HG02943 (cell line): ENCODE measurements at regions not wholly inside any gene's neighbourhood (a gene's known extent, or its start where the extent isn't known, plus 50 kb on each side); places are given as distances from the start of the nearest gene placed in this dataset.
"Not testable (repeated sequence)": the region's sequence is repeated elsewhere in the genome, so short reads cannot be mapped to it uniquely, and the experiment has no call there.

Source experiments
- ATAC-seq: cut with Tn5 transposase; IDR thresholded peaks from one replicate; pipeline ENCODE4 v1.9.1; 2021; ENCODE audit warnings: mild to moderate bottlenecking, low read depth, moderate library complexity; ENCODE audit not compliant: unreplicated experiment

DNA sequence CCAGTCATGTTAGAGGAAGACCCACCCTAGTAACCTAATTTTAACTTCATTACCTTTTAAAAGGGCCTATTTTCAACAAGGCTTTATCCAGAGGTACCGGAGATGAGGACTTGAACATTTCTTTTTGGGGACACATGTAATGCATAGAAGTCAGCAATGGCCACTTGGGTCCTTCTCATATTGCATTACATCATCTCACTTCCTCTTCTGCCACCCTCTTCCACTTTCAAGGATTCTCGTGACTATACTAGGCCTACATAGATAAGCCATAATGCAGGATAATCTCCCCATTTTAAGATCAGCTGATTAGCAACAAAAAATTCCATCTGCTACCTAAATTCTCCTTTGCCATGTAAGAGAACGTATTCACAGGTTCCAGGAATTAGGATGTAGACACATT, 557.2 kb downstream of the KCTD12 start:
- no peak for ATAC-seq

DNA sequence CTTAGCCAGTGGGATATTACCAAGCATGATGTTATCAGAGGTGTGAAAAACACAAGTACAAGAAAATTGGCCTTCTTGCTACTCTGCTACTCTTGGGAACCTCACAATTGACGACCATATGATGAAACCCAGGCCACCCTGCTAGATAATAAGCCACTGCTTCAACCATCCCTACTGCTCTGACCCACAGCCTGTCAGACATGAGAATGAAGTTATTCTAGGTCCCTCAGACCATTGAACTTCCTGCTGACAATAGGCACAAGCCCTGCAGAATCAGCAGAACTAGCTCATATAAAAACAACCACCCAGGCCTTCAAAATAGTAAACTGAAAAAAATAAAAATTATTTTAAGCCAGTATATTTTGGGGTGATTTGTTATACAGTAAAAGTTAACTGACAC, 559.9 kb downstream of the KCTD12 start:
- ATAC-seq, result no peak

DNA sequence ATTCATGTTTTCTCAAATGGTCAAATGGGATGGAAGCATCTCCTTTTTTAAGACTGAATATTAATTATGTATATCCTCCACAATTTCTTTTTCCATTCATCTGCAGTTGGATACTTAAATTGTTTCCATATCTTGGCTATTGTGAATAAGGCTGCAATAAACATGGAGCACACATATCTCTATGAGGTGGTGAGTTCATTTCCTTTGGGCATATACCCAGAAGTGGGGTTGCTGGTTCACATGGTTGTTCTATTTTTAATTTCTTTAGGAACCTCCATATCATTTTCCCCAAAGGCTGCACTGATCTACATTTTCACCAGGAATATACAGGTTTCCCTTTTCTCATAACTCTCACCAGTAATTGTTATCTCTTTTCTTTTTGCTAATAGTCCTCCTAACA, 566.3 kb downstream of the KCTD12 start:
- ATAC-seq, result no peak

DNA sequence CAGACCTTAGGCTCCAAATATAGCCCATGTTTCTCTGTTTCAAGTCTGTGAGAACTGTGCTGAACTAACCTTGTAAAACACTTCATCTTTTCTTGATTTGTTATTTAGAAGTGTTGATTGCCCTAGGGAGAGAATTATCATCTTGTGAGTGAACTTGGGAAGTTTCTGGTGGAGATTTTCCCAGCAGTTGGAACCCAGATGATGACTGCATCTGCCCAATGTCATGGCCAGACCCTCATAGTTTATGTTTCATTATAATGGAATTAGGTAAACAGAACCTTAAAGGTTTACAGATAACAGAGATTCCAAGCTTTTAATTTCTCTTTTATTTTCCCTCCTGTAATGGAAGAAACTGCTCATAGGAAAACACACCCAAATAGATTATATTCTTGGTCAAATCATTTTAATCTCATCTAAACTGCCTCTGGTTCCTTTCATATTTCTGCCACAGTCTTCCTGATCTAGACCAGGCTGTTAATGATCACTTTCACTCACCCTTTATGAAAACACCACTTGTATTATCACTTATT, 569.1 kb downstream of the KCTD12 start:
- no peak for ATAC-seq

DNA sequence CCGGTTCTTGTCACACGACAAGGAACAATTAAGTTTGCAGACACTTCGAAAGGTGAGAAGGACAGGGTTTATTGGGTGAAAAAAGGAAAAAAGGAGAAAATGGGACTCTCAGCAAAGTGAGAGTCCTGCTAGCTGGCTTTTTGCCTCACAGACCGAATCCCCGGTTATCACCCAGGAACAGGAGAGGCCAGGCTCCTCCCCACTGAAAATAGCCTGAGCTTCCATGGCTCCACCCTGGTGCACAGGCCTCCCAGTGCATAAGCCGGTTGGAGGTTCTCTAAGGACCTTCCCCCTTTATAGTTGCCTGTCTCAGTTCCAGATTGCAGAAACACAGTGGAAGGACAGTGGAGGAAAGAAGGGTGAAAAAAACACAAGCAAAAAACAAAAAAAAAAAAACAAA, 571.7 kb downstream of the KCTD12 start:
- no peak for ATAC-seq

DNA sequence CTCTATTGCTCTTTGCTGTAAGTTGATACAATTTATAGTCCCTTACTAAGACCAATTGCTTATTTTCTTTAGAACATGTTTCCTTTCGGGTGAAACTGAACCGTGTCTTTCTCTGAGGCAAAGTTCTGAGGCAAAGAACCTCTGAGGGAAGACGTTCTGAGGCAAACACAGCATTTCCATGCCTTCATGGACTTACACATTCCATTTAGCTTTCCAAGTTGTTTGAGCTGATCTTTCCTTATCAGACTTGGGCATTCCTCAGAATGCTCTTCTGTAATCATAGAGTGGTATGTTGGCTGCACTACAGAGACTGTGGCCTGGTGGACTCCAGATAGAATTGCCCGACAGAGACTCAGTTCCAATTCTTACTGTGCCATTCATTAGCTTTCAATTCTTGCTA, 579.1 kb downstream of the KCTD12 start:
- no peak for ATAC-seq

DNA sequence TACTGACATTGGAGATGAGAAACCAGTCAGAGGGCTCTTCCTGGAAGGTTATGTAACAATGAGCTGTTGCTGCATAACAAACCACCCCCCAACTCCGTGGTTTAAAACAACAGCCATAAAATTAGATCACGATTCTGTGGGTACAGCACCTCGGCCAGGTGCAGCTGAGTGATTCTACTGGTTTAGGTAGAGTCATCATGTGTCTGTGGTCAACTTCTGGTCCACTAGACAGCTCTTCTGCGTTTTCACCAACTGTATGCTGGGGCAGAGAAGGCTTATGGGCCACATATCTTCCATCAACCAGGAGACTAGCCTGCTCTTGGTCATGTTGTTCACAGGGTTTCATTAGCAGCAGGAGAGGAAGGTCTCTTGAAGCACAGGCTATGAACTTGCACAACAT, 585.5 kb downstream of the KCTD12 start:
- ATAC-seq, result no peak

DNA sequence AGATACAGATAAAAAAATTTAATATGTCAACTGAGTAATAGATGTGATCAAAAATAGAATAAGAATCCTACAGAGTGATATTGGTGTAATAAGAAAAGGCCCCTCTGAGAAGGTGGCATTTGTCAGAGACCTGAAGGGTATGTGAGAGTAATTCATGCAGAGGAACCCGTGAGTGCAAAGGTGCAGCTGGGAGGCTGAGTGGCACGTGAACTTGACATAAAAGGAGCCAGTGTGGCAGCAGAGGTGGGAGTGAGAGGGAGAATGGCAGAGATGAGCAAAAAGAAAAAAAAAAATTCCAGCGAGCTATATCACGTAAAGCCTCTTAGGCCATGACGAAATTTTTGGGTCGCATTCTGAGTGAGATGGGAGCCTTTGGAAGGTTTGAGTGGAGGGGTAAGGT, 588.9 kb downstream of the KCTD12 start:
- no peak for ATAC-seq

DNA sequence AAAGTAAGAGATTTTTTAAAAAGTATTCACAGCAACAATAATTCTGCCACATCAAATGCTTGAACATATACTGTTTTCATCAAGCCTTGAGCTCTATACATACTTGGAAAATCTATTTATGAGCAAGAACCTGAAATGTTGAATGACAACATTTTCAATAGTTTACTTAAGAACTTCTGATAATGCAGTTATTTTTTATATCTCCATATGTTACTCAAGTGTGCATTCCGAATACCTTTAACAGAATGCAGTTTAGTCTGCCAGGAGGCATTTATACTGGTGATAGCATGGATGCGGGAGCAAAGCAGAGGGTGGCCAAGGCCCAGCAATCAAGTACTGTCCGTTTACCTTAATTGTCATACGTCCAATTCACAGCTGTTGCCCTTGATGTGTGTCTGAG, 589.5 kb downstream of the KCTD12 start:
- no peak for ATAC-seq

DNA sequence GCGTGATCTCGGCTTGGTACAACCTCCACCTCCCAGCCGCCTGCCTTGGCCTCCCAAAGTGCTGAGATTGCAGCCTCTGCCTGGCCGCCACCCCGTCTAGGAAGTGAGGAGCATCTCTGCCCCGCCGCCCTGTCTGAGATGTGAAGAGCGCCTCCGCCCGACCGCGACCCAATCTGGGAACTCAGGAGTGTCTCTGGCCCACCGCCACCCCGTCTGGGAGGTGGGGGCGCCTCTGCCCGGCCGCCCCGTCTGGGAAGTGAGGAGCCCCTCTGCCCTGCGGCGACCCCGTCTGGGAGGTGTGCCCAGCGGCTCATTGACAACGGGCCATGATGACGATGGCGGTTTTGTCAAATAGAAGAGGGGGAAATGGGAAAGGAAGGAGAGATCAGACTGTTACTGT, 591.2 kb downstream of the KCTD12 start:
- ATAC-seq, result not testable (repeated sequence)

DNA sequence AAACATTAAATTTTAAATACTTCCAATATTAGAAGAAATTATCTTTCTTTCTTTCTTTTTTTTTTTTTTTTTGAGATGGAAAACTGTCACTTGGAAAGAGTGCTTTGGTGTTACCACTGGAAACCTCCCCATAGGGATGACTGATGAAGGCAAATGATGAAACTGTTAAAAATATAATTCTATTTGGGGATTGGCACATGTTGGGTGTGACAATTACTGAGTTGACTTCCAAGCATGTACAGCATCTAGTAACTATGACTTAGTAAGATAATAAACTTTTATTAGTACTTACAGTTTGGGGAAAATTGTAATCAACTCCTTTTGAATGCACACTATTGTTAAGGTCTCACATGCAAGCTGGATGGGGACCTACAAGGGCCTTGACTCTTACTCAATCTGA, 592.5 kb downstream of the KCTD12 start:
- no peak for ATAC-seq

DNA sequence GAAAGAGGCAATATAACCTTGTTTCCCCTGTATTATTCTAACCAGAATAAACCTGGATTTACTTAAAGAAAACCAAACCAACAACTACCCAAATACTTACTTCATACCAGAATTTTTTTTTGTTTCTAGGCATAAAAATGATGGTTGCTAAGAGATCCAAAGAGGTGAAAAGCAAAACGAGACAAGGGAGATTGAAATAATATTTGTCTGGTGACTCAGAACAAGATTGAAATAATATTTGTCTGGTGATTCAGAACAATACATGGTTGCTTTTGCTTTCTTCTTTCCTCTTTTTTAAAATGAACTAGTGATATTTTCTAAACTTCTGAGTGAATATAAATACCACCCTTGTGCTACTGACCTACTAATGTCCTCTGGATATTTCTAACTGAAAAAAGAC, 592.9 kb downstream of the KCTD12 start:
- no peak for ATAC-seq

DNA sequence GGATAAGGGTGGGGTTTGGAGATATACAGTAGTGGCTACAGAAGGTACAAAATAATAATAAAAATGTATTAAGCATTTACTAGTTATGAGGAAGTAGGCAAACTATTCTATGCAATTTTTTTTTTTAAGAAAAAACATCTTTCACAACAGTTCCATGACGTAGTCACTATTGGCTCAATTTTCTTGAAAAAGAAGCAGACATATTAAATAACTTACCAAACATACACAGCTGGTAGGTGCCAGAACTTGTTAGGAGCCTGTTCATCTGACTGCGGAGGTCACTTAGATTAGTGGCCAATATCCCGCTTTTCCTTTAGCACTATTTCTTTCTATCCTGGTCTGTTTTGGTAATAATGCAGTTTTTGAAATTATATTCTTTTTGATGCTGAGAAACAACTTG, 593.5 kb downstream of the KCTD12 start:
- ATAC-seq, result no peak

DNA sequence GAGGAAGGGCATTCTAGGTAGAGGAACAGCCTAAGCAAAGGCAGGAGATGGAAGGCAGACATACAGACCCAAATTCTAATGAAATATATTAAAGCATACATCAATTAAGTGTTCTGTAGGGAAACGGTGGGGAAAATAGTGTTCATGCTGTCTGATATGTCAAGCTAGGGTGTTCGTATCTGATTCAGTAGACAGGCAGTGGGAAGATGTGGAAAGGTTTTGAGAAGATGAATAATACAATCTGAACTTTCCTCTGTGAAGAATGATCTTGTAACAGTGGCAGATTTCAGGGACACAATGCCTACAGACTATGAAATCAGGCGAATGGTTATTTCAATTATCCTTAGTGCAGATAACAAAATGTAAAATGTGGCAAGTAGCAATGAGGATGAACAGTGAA, 594.2 kb downstream of the KCTD12 start:
- ATAC-seq, result no peak

DNA sequence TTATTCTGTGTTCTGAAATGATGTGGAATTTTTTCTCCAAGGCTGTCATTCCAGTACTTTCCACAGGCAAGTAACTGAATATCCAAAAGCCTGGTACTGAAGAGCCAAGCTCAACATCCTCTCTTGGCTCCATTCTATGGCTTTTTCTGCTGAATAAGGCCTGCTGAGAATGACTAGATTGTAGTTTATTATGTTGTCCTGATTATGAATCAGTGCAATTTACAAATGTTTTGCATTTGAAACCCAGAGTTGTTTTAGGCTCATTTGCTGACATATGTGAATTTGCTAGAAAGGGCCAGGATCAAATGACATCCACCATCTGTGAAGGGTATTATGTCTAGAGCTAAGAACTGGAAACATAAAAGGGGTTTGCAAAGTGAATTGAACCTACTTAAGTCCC, 596.6 kb downstream of the KCTD12 start:
- ATAC-seq, result no peak

DNA sequence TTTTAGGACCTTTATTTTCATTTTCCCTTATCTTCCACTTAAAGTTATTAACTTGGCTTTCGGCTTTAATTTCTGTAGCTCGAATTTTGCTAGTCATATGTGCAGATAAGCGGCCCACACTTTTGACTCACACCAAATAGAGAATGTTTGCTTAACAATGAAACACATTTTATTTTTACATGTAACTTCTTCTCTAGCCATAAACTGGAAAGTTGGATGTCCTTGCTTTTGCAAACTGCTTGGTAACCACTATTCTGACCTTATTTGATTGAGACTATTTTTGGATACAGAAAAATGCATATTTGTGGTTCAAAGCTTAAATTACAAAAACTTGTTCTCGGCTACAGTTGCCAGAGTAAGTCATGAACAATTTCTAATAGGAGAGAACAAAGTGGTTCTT, 600.0 kb downstream of the KCTD12 start:
- no peak for ATAC-seq

DNA sequence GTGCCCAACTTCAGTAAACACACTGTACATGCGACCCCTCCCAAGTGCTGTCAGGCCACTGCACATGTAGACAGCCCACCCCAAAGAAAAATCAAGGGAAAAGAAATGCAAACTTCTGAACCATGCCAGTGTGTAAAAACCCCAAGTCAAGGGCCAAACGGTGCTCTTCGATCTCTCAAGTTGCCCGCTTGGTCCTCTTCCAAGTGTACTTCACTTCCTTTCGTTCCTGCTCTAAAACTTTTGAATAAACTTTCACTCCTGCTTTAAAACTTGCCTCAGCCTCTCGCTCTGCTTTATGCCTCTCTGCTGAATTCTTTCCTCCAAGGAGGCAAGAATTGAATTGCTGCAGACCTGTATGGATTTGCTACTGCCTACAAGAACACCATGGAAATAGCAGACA, 600.7 kb downstream of the KCTD12 start:
- ATAC-seq, result no peak

DNA sequence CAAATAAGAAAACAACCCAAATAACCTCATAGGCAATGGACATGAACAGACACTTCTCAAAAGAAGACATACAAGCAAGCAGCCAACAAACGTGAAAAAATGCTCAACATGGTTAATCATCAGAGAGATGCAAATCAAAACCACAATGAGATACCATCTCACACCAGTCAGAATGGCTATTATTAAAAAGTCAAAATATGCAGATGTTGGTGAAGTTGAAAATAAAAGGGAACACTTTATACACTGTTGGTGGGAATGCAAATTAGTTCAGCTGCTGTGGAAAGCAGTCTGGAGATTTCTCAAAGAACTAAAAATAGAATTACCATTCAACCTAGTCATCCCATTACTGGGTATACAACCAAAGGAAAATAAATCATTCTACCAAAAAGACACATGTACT, 606.4 kb downstream of the KCTD12 start:
- ATAC-seq, result not testable (repeated sequence)

DNA sequence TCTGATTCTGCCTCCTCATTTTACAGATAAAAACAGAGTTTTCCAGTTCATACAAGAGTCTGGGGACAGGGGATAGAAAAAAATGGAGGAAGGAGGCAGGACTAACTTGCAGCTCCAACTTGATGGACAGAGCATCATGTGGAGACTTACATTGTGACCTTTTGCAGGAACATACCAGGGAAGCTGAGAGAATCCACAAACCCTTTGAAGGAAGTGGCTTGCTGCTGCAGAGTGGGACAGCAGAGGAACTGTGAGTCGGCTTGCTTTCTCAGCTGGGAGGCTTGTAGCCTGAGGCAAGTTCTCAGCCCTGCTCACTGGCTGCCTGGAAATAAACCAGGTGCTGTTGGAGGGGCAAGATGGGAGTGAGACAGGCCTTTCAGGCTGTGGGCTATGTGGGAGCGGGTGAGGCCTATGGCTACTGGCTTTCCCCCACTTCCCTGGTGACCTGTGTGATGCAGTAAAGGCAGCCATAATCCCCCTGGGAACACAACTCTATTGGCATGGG, 614.4 kb downstream of the KCTD12 start:
- no peak for ATAC-seq

DNA sequence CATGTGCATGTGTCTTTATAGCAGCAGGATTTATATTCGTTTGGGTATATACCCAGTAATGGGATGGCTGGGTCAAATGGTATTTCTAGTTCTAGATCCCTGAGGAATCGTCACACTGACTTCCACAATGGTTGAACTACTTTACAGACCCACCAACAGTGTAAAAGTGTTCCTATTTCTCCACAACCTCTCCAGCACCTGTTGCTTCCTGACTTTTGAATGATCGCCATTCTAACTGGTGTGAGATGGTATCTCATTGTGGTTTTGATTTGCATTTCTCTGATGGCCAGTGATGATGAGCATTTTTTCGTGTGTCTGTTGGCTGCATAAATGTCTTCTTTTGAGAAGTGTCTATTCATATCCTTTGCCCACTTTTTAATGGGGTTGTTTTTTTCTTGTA, 617.9 kb downstream of the KCTD12 start:
- ATAC-seq, result not testable (repeated sequence)

DNA sequence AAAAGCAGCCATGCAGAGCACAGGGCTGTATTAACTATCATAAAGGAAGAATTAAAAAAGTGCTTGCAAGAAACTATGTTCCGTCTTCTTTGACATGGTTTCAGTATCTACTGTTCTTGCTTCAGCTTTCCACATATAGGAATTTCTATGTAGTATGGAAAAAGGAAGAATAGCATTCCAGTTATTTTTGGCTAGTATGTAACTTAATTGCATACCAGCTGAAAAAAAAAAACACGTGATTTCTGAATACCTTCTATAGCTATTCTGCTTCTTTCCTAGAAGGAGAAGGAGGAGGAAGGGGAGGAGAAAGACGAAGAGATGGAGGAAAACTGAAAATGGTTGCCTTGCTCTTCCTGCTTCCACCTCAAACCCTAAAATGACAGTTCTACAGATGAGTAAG, 619.0 kb downstream of the KCTD12 start:
- no peak for ATAC-seq

DNA sequence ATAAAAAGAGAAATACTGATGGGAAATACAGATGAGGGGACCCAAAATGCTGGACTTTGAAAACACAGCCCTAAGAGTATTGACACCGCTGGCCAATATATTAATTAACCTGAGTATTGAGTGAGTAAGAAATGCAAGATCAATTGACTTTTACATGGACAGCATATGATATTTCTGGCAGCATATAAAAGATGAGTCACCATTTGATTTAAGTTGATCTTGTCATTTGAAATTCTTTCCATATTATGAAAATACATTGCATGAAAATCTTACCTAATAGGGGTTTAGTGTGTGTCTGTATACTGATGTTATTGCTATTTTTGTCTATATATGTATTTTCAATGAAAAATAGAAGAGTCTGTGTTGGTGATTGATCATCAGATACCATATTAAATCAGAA, 619.6 kb downstream of the KCTD12 start:
- no peak for ATAC-seq

DNA sequence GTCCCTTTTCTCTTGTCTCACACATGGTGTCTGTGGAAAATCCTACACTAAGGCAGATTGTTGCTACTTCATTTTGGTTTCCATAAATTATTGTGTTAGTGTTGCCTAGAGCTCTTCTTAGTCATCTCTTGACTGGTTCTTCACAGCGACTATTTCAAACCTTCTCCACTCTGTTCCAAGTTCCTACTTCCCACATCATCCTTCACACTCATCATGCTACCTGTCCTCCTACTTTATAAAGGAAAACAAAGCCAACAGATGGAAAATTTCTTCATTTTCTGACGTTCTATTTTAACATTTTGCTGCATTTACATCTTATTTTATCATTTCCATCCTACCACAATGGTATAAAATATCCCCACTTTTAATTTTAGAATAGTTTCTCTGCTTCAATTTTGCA, 614.1 kb downstream of the LMO7 start:
- no peak for ATAC-seq
